Epithelial cell of proximal tubule (primary cell): ENCODE measurements at regions not wholly inside any gene's neighbourhood (a gene's known extent, or its start where the extent isn't known, plus 50 kb on each side); places are given as distances from the start of the nearest gene placed in this dataset.

Experiments used
- DNase-seq: peaks from one replicate; pipeline ENCODE4 v3.0.0-alpha.2; 2011; ENCODE audit warnings: low read depth
- H3K4me3 ChIP-seq: 2 replicates; pipeline ENCODE4 v1.5.1; 2011; ENCODE audit warnings: low read depth, mild to moderate bottlenecking, low read length
- TF ChIP-seq, protein P1 (sequence below): conservative IDR thresholded peaks from 2 replicates; pipeline ENCODE4 v1.5.1; 2012; ENCODE audit warnings: low read depth, mild to moderate bottlenecking, low read length

DNA sequence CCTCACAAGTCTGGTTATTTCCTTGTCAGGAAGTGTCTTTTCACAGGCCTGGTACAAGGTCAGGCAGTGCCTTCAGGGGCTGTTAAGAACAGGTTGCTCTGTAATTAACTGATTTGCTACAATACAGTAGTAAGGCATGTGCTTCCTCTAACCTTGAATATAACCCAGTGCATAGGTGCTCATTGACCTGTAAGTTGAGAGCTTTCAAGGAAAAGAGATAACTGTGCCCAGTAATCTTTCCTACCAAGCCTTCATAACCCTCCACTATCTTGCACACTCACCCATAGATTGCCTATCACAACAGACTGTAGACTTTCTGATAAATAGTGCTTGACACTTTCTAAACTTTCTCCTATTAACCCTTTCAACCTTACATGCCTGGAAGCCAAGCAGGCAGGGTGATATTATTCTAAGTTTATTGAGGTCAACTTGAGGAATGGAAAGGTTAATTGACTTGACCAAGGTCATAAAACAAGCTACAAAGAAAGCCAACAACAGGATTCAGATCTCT is 148.1 kb downstream of the PPARGC1A start:
- no peak overlapping the region for H3K4me3 ChIP-seq
- TF ChIP-seq, protein P1, sequence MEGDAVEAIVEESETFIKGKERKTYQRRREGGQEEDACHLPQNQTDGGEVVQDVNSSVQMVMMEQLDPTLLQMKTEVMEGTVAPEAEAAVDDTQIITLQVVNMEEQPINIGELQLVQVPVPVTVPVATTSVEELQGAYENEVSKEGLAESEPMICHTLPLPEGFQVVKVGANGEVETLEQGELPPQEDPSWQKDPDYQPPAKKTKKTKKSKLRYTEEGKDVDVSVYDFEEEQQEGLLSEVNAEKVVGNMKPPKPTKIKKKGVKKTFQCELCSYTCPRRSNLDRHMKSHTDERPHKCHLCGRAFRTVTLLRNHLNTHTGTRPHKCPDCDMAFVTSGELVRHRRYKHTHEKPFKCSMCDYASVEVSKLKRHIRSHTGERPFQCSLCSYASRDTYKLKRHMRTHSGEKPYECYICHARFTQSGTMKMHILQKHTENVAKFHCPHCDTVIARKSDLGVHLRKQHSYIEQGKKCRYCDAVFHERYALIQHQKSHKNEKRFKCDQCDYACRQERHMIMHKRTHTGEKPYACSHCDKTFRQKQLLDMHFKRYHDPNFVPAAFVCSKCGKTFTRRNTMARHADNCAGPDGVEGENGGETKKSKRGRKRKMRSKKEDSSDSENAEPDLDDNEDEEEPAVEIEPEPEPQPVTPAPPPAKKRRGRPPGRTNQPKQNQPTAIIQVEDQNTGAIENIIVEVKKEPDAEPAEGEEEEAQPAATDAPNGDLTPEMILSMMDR: no peak
- no peak for DNase-seq

DNA sequence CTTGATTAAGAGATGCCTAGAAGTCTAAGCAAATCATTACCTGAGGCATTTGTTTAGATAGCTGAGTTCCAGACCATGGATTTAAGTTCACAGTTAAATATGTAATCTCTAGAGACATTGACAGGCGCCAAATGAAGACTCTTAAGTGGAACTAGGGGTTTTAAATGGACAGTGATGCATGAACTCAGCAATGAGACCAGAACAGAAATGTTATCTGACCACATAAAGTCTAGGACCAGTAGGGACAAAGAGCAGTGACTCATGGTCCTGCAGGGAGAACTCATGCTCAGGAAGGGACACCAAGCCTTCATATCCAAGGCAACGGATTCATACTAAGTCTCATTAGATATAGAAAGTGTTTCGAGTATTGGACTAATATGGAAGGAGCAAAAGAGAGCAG is 152.3 kb downstream of the PPARGC1A start:
- peak; percentile 70 for DNase-seq
- TF ChIP-seq, protein P1: no peak

DNA sequence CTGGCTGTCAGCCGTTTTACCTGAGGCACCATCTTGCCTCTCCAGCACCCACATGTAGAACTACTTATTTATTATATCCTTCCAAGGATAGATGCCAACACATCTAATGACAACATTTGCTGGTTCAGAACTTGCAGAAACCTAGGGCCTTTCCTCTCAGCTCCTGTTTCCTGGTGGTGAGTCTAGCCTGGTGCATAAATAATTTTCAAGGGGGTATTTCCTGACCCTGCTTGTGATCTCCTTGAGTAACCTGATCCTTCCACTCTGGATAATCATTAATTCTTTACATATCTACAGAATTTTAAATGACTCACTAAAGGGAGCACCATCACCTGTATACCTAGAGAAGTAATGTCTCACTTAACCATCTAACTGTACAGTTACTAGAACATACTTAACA is 153.4 kb downstream of the PPARGC1A start:
- DNase-seq: no peak
- TF ChIP-seq, protein P1: peak; percentile 13
- H3K4me3 ChIP-seq: no peak overlapping the region

More for the DNA sequence above, 152.3 kb downstream of the PPARGC1A start:
- no peak overlapping the region for H3K4me3 ChIP-seq

- TF ChIP-seq, protein P1: no peak
- no peak overlapping the region for H3K4me3 ChIP-seq
- DNase-seq: peak; percentile 93
Observed at GRCh38 chr4:23734000-23734399, 155.8 kb downstream of the PPARGC1A start.

DNA sequence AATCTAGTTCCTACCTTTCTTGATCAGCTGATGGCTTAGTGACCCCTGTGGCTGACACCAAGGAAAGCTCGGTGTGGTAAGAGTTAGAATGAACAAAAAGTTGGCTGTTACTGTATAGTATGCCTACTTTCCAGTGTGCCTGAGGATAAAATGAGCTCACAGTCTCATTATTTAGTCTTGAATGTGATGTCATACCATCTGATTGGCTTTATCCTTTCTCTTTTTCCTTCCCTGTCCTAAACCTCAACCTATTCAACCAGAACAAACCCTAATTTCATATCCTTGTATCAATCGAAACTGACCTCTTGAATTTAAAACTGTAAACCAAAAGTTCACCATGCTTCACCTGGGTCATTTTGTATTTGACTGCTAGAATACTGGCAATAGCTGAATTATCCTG is 156.4 kb downstream of the PPARGC1A start:
- no peak for DNase-seq
- no peak overlapping the region for H3K4me3 ChIP-seq
- TF ChIP-seq, protein P1: no peak

DNA sequence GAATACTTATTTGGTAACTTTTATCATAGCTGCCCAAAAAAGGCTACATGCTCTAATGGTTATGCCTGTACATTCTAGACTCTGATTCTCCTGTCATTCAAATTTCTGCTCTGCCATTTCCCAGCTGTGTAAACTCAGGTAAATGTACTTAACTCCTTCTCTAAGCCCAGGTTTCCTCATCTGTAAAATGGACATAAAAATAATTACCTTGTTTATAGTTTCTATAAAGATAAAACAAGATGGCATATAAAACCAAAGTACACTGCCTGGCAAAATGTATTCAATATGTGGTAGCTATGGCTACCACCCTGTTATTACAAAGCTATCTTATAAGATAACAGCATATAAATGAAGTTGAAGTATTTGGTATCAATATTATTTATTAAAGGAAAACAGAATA is 158.8 kb downstream of the PPARGC1A start:
- TF ChIP-seq, protein P1: no peak
- no peak for DNase-seq
- H3K4me3 ChIP-seq: no peak overlapping the region

GRCh38 chr4:23728971-23729370 is 160.9 kb downstream of the PPARGC1A start:
- no peak for DNase-seq
- TF ChIP-seq, protein P1: no peak
- H3K4me3 ChIP-seq: no peak overlapping the region
